Mesothelial cell of epicardium (in vitro differentiated cells): ENCODE measurements at regions not wholly inside any gene's neighbourhood (a gene's known extent, or its start where the extent isn't known, plus 50 kb on each side); places are given as distances from the start of the nearest gene placed in this dataset.

Experiments used
- DNase-seq, 2 experiments: peaks; one replicate each; pipeline ENCODE4 v3.0.0; 2021; ENCODE audit warnings: low spot score in 2 of 2; ENCODE audit not compliant: unreplicated experiment in 2 of 2
- H3K27ac Mint-ChIP-seq: 2 replicates; pipeline ENCODE4 v1.8.0; 2021; ENCODE audit warnings: mixed read lengths
- H3K27me3 Mint-ChIP-seq: 2 replicates; pipeline ENCODE4 v1.8.0; 2021; ENCODE audit warnings: low read depth, mixed read lengths
- H3K36me3 Mint-ChIP-seq: 2 replicates; pipeline ENCODE4 v1.8.0; 2021; ENCODE audit warnings: mixed read lengths
- H3K4me1 Mint-ChIP-seq: 2 replicates; pipeline ENCODE4 v1.8.0; 2021; ENCODE audit warnings: mixed read lengths
- H3K4me3 Mint-ChIP-seq: 2 replicates; pipeline ENCODE4 v1.8.0; 2021; ENCODE audit warnings: mild to moderate bottlenecking, moderate library complexity, mixed read lengths
- H3K9me3 Mint-ChIP-seq: 2 replicates; pipeline ENCODE4 v1.8.0; 2021; ENCODE audit warnings: mixed read lengths
- CTCF ChIP-seq: fragments of 200-600 bp; sonication (generic); IDR thresholded peaks from one replicate; pipeline ENCODE4 v1.5.0; 2021; ENCODE audit warnings: antibody characterized with exemption; ENCODE audit not compliant: unreplicated experiment

GRCh38 chr5:143748516-143748915 lies 63.4 kb upstream of the HMHB1 start:
- TF ChIP-seq CTCF = no peak
- no peak for DNase-seq
- Mint-ChIP-seq H3K27ac (no peak overlapping the region), H3K27me3 (peaks cover 5% of the 10 kb centered on the region), H3K9me3 (no peaks in the 10 kb centered on the region), H3K4me1 (peaks cover 12% of the 10 kb centered on the region), H3K4me3 (no peak overlapping the region), H3K36me3 (no peaks in the 10 kb centered on the region)

GRCh38 chr5:143742951-143743350 lies 69.0 kb upstream of the HMHB1 start:
- Mint-ChIP-seq H3K9me3 (no peaks in the 10 kb centered on the region), H3K36me3 (no peaks in the 10 kb centered on the region), H3K27ac (no peak overlapping the region), H3K4me1 (no peaks in the 10 kb centered on the region), H3K27me3 (peaks cover 5% of the 10 kb centered on the region), H3K4me3 (no peak overlapping the region)
- no peak for DNase-seq
- TF ChIP-seq CTCF = no peak

- Mint-ChIP-seq H3K4me3 (no peak overlapping the region), H3K36me3 (no peaks in the 10 kb centered on the region), H3K4me1 (no peaks in the 10 kb centered on the region), H3K27ac (no peak overlapping the region), H3K27me3 (peaks cover 15% of the 10 kb centered on the region), H3K9me3 (no peaks in the 10 kb centered on the region)
- TF ChIP-seq CTCF = no peak
- no peak for DNase-seq
Measured at GRCh38 chr5:143741421-143741820, 70.5 kb upstream of the HMHB1 start.

GRCh38 chr5:143740956-143741355 lies 71.0 kb upstream of the HMHB1 start:
- H3K27ac Mint-ChIP-seq = no peak overlapping the region
- H3K36me3 Mint-ChIP-seq = no peaks in the 10 kb centered on the region
- TF ChIP-seq CTCF = no peak
- no peak overlapping the region for H3K4me3 Mint-ChIP-seq
- no peak for DNase-seq
- H3K9me3 Mint-ChIP-seq = no peaks in the 10 kb centered on the region
- peaks cover 15% of the 10 kb centered on the region for H3K27me3 Mint-ChIP-seq
- no peaks in the 10 kb centered on the region for H3K4me1 Mint-ChIP-seq

- Mint-ChIP-seq H3K4me3 (no peak overlapping the region), H3K4me1 (no peaks in the 10 kb centered on the region), H3K36me3 (no peaks in the 10 kb centered on the region), H3K27ac (no peak overlapping the region), H3K9me3 (no peaks in the 10 kb centered on the region), H3K27me3 (peaks cover 15% of the 10 kb centered on the region)
- DNase-seq = no peak
- TF ChIP-seq CTCF = no peak
Measured at GRCh38 chr5:143739746-143740145, 72.2 kb upstream of the HMHB1 start.
